Neuronal stem cell (in vitro differentiated cells): ENCODE measurements at regions not wholly inside any gene's neighbourhood (a gene's known extent, or its start where the extent isn't known, plus 50 kb on each side); places are given as distances from the start of the nearest gene placed in this dataset.

ENCODE experiments used
- DNase-seq: peaks from one replicate; pipeline ENCODE4 v3.0.0-alpha.2; 2013; ENCODE audit warnings: low spot score
- H2AFZ ChIP-seq: one replicate; pipeline ENCODE4 v1.6.1; 2013; ENCODE audit warnings: mild to moderate bottlenecking, low read length, inconsistent platforms
- H2AK5ac ChIP-seq: 2 replicates; pipeline ENCODE4 v1.6.1; 2013; ENCODE audit warnings: low read depth, mild to moderate bottlenecking, inconsistent platforms, low read length, moderate library complexity, mixed read lengths
- H2BK120ac ChIP-seq: 2 replicates; pipeline ENCODE4 v1.6.1; 2013; ENCODE audit warnings: low read depth, mild to moderate bottlenecking, inconsistent platforms, low read length, moderate library complexity, mixed read lengths
- H2BK12ac ChIP-seq: one replicate; pipeline ENCODE4 v1.6.1; 2013; ENCODE audit warnings: low read length, inconsistent platforms
- H2BK15ac ChIP-seq: 2 replicates; pipeline ENCODE4 v1.6.1; 2013; ENCODE audit warnings: mild to moderate bottlenecking, low read length, inconsistent platforms, mixed read lengths
- H2BK5ac ChIP-seq: one replicate; pipeline ENCODE4 v1.6.1; 2013; ENCODE audit warnings: inconsistent platforms, mild to moderate bottlenecking, low read length, moderate library complexity
- H3K14ac ChIP-seq: one replicate; pipeline ENCODE4 v1.6.1; 2013; ENCODE audit warnings: low read length, inconsistent platforms
- H3K18ac ChIP-seq: 2 replicates; pipeline ENCODE4 v1.6.1; 2013; ENCODE audit warnings: low read length, inconsistent platforms
- H3K23ac ChIP-seq: 2 replicates; pipeline ENCODE4 v1.6.1; 2013; ENCODE audit warnings: low read depth, mild to moderate bottlenecking, mixed read lengths, low read length, inconsistent platforms; ENCODE audit not compliant: poor library complexity
- H3K27ac ChIP-seq: replicated peaks from 3 replicates; pipeline ENCODE4 v1.5.1; 2013; ENCODE audit warnings: low read length, inconsistent platforms
- H3K27me3 ChIP-seq, 3 experiments: 2 replicates each; pipeline ENCODE4 v1.6.1; 2013; ENCODE audit warnings: low read length in 3 of 3, mild to moderate bottlenecking in 2 of 3, inconsistent platforms in 1 of 3, low read depth in 1 of 3, mixed read lengths in 1 of 3, moderate library complexity in 1 of 3; ENCODE audit not compliant: control insufficient read depth in 3 of 3, insufficient read depth in 3 of 3
- H3K36me3 ChIP-seq, 2 donors: replicated peaks in 1 of 2; 2 replicates each; pipeline ENCODE4 v1.6.1; 2013; ENCODE audit warnings: low read length in 2 of 2; ENCODE audit not compliant: control insufficient read depth in 2 of 2, insufficient read depth in 2 of 2
- H3K4ac ChIP-seq: 2 replicates; pipeline ENCODE4 v1.6.1; 2013; ENCODE audit warnings: inconsistent platforms, mild to moderate bottlenecking, low read length, moderate library complexity
- H3K4me1 ChIP-seq, 2 donors: 1 replicate in 1 of 2; 2 replicates in 1 of 2; pipeline ENCODE4 v1.6.1; 2013; ENCODE audit warnings: low read length in 2 of 2, low read depth in 1 of 2; ENCODE audit not compliant: control insufficient read depth in 2 of 2, insufficient read depth in 1 of 2
- H3K4me2 ChIP-seq: one replicate; pipeline ENCODE4 v1.6.1; 2013; ENCODE audit warnings: mild to moderate bottlenecking, low read length, inconsistent platforms; ENCODE audit not compliant: insufficient read depth, poor library complexity, severe bottlenecking
- H3K4me3 ChIP-seq, 2 donors: 2 replicates each; pipeline ENCODE4 v1.5.1; 2013; ENCODE audit warnings: low read length in 2 of 2, mild to moderate bottlenecking in 2 of 2, inconsistent platforms in 1 of 2, moderate library complexity in 1 of 2
- H3K79me1 ChIP-seq: one replicate; pipeline ENCODE4 v1.6.1; 2013; ENCODE audit warnings: low read depth, mild to moderate bottlenecking, inconsistent platforms, low read length, moderate library complexity
- H3K9ac ChIP-seq: one replicate; pipeline ENCODE4 v1.6.1; 2013; ENCODE audit warnings: mild to moderate bottlenecking, low read depth, low read length, inconsistent platforms; ENCODE audit not compliant: poor library complexity
- H3K9me3 ChIP-seq, 2 donors: replicated peaks in 1 of 2; 2 replicates each; pipeline versions ENCODE3 to v1.6.1; 2013; ENCODE audit warnings: low read length in 2 of 2, mild to moderate bottlenecking in 2 of 2, inconsistent platforms in 1 of 2, low read depth in 1 of 2, mixed read lengths in 1 of 2, moderate library complexity in 1 of 2; ENCODE audit not compliant: control insufficient read depth in 2 of 2, insufficient read depth in 1 of 2
- H4K8ac ChIP-seq: one replicate; pipeline ENCODE4 v1.6.1; 2013; ENCODE audit warnings: low read depth, mild to moderate bottlenecking, inconsistent platforms, low read length, moderate library complexity
- H4K91ac ChIP-seq: one replicate; pipeline ENCODE4 v1.6.1; 2013; ENCODE audit warnings: low read length, low read depth, mild to moderate bottlenecking, inconsistent platforms; ENCODE audit not compliant: poor library complexity
- WGBS, 2 donors: extraction: QIAGEN DNeasy Blood & Tissue Kit; methylation state at CpG; one replicate each; pipeline ENCODE4 v1.1.7; 2013; ENCODE audit warnings: missing lambda C conversion rate in 2 of 2, mixed read lengths in 1 of 2; ENCODE audit not compliant: insufficient read length in 2 of 2, insufficient replicate concordance in 1 of 2; ENCODE audit errors: extremely low coverage in 2 of 2; 5-methylcytosine and 5-hydroxymethylcytosine counted together

DNA sequence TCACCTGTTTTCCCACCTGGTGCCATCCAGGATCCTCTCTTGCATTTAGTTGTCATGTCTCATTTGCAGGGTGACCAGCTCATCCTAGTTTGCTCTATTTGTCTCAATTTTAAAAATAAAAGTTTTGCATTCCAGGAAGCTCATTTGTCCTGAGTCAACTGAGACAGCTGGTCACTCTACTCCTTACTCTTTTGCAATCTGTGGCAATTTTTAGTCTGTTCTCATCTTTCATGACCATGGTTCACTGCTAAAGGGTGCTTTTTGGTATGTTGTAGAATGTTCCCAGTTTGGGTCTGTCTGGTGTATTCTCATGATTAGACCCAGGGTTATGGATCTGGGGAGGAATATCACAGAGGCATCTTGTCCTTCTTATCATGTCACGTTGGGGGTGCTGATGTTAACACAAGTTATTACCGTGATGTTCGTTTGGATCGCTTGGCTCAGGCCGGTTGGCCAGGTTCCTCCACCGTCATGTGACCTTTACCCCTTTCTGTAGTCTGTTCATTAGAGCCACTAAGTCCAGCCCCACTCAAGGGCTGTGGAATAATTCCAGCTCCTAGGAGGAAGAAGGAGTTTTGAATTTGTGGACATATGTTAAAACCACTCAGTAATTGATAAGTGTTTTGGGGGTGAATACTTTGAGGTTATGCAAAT lies 103.3 kb upstream of the IGFBP3 start:
- Histone ChIP-seq H2BK12ac (no peak overlapping the region), H3K4me1 (peaks cover 0 to 5% of the 10 kb centered on the region in 2 donors), H3K4ac (no peak overlapping the region), H2BK5ac (no peak overlapping the region), H3K79me1 (no peaks in the 10 kb centered on the region), H3K4me3 (no peak overlapping the region), H2AK5ac (no peak overlapping the region), H3K4me2 (no peak overlapping the region), H4K91ac (no peak overlapping the region), H3K14ac (no peak overlapping the region), H3K27me3 (no peaks in the 10 kb centered on the region), H3K36me3 (no peaks in the 10 kb centered on the region), H3K9ac (no peak overlapping the region), H2BK120ac (no peak overlapping the region), H2AFZ (peak overlapping the region; percentile 25), H4K8ac (no peak overlapping the region), H3K23ac (no peak overlapping the region), H3K18ac (no peak overlapping the region), H3K9me3 (no peaks in the 10 kb centered on the region), H2BK15ac (no peak overlapping the region), H3K27ac (no peak overlapping the region)
- no CpG with 5 or more reads among the region's 6 CpGs for WGBS, 2 donors
- no peak for DNase-seq

DNA sequence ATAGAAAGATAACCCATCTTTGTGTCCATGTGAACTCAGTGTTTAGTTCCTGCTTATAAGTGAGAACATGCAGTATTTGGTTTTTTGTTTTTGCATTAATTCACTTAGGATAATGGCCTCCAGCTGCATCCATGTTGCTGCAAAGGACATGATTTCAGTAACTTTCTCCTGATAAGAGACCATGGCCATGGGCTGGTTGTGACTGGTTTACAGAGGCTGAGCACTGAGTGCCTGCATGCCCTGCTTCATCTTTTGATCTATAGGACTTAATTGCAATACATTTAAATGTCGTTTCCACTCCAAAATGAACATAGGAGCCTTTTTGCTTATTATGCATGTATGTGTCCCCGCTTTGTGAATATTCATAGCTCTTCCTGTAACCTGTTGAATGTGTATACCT lies 101.3 kb upstream of the IGFBP3 start:
- Histone ChIP-seq H2BK5ac (no peak overlapping the region), H3K9ac (no peak overlapping the region), H3K36me3 (no peaks in the 10 kb centered on the region), H3K79me1 (no peaks in the 10 kb centered on the region), H3K18ac (no peak overlapping the region), H2BK15ac (no peak overlapping the region), H2AK5ac (no peak overlapping the region), H3K4ac (no peak overlapping the region), H2AFZ (no peak overlapping the region), H3K27ac (no peak overlapping the region), H3K23ac (no peak overlapping the region), H3K4me2 (no peak overlapping the region), H3K4me1 (no peaks in the 10 kb centered on the region), H2BK12ac (no peak overlapping the region), H3K14ac (no peak overlapping the region), H4K91ac (no peak overlapping the region), H3K4me3 (no peak overlapping the region), H2BK120ac (no peak overlapping the region), H4K8ac (no peak overlapping the region), H3K9me3 (no peaks in the 10 kb centered on the region), H3K27me3 (no peaks in the 10 kb centered on the region)
- no CpG with 5 or more reads among the region's 2 CpGs for WGBS, 2 donors
- DNase-seq = no peak

DNA sequence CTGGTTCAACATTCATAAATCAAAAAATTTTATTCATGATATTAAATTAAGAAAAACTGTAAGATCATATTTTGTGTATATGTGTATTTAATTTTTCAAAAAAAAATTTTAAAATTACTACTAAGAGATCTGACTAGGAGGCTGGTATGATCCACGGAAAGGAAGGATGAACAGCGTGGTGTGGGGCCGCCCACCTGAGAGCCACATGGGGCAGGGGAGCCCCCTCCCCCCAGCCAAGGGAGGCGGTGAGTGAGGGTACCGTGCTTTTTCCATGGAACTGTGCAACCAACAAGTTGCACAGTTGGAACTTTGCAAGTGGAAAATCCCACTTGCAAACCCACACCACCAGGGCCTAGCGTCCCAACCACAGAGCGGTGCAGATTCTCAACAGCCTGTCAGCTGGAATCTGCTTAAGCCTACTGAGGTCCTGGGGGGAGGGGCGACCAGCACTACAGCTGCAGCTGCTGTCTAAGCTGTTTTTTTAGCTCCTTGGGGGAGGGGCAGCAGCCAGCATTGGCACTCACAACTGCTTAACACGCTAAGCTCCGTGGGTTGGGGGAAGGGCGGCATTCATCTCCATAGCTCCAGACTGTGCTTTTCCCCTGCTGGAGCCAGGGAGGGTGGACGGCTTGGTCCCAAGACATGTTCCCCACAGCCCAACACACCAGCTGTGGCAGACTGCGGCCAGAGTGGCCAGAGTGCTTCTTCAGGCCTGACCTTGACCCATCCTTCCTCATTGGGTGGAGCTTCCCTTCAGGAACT lies 94.2 kb upstream of the IGFBP3 start:
- peak; percentile 82 for DNase-seq
- H3K23ac ChIP-seq = no peak overlapping the region
- no peak overlapping the region for H4K91ac ChIP-seq
- peak overlapping the region; percentile 1 for H2AK5ac ChIP-seq
- H2BK120ac ChIP-seq = no peak overlapping the region
- H2BK15ac ChIP-seq = no peak overlapping the region
- peak overlapping the region; percentile 69 for H2AFZ ChIP-seq
- no peaks in the 10 kb centered on the region for H3K79me1 ChIP-seq
- peak overlapping the region; percentile 59 for H2BK12ac ChIP-seq
- H3K9ac ChIP-seq = no peak overlapping the region
- peaks cover 9 to 11% of the 10 kb centered on the region in 2 donors for H3K4me1 ChIP-seq
- H3K4ac ChIP-seq = no peak overlapping the region
- H3K4me2 ChIP-seq = peak overlapping the region; percentile 63
- H3K27ac ChIP-seq = peak overlapping the region; percentile 93
- no peak overlapping the region for H3K4me3 ChIP-seq
- no peaks in the 10 kb centered on the region for H3K27me3 ChIP-seq
- no CpG with 5 or more reads among the region's 13 CpGs for WGBS, 2 donors
- H3K36me3 ChIP-seq = no peaks in the 10 kb centered on the region
- H3K18ac ChIP-seq = peak overlapping the region; percentile 98
- H3K14ac ChIP-seq = peak overlapping the region; percentile 85
- peak overlapping the region; percentile 69 for H2BK5ac ChIP-seq
- H3K9me3 ChIP-seq = no peaks in the 10 kb centered on the region
- peak overlapping the region; percentile 86 for H4K8ac ChIP-seq

DNA sequence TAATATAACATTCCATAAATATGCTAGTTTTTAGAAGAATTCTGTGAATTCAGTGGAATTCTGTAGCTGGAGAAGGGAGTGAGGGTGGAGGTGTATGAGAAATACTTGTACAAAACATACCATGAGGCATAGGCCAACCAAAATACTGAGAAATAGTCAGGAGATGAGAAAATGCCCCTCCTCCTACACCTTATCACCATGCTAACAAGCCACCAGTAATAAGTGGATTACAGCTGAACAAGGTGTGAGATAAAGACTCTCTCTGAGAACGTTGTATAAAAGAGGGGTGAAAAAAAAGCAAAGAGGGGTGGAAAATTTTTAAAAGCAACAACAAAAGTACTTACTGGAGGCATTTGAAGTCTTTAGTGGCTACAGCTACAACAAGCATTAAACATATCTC lies 90.4 kb upstream of the IGFBP3 start:
- Histone ChIP-seq H2BK120ac (no peak overlapping the region), H3K27me3 (no peaks in the 10 kb centered on the region), H3K79me1 (no peaks in the 10 kb centered on the region), H2AK5ac (no peak overlapping the region), H4K91ac (no peak overlapping the region), H3K27ac (no peak overlapping the region), H2BK5ac (no peak overlapping the region), H3K14ac (no peak overlapping the region), H3K4me3 (no peak overlapping the region), H3K23ac (no peak overlapping the region), H3K4me2 (no peak overlapping the region), H3K4ac (no peak overlapping the region), H2BK15ac (no peak overlapping the region), H2BK12ac (no peak overlapping the region), H3K4me1 (peaks cover 9 to 11% of the 10 kb centered on the region in 2 donors), H3K9ac (no peak overlapping the region), H3K9me3 (peaks cover 0 to 7% of the 10 kb centered on the region in 2 donors), H3K18ac (no peak overlapping the region), H2AFZ (no peak overlapping the region), H4K8ac (no peak overlapping the region), H3K36me3 (no peaks in the 10 kb centered on the region)
- WGBS, 2 donors = no CpG with 5 or more reads among the region's 1 CpG
- no peak for DNase-seq
